Adipose tissue (tissue), 3 donors: ENCODE measurements at regions not wholly inside any gene's neighbourhood (a gene's known extent, or its start where the extent isn't known, plus 50 kb on each side); places are given as distances from the start of the nearest gene placed in this dataset.
"Not testable (repeated sequence)": the region's sequence is repeated elsewhere in the genome, so short reads cannot be mapped to it uniquely, and the experiment has no call there.

Experiments used
- H3K27ac ChIP-seq: one replicate; pipeline ENCODE4 v1.5.1; 2013; ENCODE audit warnings: low read depth, low read length
- WGBS, 3 donors: extraction: QIAGEN DNeasy Blood & Tissue Kit; methylation state at CpG; one replicate each; pipeline ENCODE4 v1.1.7; 2013; 5-methylcytosine and 5-hydroxymethylcytosine counted together
- donor health status: healthy with polysubstance abuse.
- donor health status: Bipolar disorder and iron deficiency.
- donor health status: healthy.

DNA sequence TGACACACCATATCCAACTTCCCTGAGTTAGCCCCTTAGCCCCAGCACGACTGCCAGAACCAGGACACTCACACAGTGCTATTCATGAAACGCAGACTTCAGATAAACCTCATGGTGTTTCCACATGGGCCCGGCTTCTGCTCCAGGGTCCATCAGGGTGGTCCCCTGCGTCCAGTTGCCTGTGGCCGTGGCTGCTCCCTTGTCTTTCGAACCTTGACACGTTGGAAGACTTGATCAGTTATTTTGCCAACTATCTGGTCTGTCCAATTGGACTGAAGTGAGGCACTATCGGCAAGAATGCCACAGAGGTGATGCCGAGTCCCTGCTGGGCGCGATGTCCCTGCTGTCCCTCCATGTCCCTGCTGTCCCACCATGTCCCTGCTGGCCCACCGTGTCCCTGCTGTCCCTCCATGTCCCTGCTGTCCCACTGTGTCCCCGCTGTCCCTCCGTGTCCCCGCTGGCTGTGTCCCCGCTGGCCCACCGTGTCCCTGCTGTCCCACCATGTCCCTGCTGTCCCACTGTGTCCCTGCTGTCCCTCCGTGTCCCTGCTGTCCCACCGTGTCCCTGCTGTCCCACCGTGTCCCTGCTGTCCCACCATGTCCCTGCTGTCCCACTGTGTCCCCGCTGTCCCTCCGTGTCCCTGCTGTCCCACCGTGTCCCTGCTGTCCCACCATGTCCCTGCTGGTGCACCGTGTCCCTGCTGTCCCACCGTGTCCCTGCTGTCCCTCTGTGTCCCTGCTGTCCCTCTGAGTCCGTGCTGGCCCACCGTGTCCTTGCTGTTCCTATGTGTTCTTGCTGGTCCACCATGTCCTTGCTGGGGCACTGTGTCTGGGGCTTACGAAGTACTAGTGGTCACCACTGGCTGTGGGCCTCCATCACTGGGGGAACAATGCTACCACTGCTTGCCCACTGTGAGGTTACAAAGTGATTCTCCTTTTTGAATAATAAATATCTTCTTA, 251.4 kb downstream of the DLL1 start:
- no peak overlapping the region for H3K27ac ChIP-seq
- WGBS, 3 donors, result 85 to 90% (median 86%) methylated on average over 25 to 27 of the region's 28 CpGs

DNA sequence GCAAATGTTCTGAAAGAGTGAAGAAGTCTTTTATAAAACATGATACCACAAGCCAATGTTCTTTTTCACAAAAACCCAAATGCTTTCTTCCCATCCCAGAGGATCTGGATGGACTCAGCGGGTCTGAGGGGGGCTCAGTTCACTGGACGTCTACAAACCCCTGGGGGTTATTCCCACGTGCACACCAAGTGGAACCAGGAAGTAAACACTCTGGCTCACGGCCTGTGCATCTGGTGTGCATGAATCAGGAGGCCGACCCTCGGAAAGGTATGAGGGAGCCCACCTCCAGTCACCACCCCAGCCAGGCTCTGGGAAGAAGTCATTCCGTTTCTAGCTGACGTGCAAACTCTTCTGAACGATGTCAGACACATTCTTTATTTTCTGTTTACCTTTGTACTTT, 252.2 kb downstream of the DLL1 start:
- 54 to 69% (median 67%) methylated on average over 9 of the region's 9 CpGs for WGBS, 3 donors

DNA sequence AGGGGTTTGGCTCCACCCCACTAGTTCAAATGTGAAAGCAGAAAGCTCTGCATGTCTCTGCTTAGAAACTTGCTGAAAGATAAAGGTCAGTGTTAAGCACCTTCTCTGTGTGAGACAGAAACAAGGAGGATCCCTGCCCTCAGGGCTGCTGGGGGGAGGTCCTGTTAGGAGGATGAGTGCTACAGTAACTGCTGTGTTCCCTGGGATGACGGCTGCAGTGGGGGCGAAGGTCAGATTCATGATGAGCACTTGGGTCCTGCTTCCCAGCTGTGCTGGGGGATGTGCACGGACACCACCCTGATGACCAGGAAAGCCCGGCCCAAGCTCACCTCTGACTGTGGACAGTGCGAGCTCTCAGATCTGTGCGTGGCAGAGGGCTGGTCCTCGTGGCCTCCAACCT, 252.6 kb downstream of the DLL1 start:
- WGBS, 3 donors, result 80 to 94% (median 85%) methylated on average over 7 of the region's 7 CpGs
- no peak overlapping the region for H3K27ac ChIP-seq

More for the DNA sequence above, 252.2 kb downstream of the DLL1 start:
- H3K27ac ChIP-seq, result no peak overlapping the region

DNA sequence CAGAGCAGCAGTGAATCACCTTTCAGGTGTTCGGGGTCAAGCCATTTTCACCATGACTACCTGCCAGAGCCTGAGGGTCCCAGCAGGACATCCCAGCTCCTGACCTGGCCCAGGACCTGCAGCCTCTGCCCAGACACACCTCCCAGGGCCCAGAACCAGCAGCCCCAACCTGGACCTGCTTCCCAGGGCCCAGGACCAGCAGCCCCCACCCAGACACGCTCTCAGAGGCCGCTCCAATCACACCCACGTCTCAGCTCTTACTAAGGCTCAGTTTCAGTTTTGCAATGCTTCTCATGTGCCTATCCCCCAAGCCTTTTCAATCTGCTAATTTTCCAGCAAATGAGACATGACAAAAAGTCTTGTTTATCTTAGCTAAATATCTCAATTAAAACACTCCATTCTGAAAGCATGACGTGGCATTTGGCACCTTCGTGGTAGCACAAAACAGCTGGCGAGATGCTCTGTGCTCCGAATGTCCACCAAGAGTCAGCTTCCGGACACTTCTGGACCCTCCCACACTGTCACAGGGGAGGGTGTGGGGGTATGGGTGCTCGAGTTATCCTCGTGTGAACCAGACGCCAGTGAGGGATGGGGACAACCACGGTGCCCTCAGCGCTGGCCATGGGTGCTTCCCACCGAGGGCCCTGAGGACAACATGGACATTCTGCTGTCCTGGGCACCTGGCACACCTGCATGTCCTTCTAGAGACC, 253.2 kb downstream of the DLL1 start:
- WGBS, 3 donors, result 81 to 87% (median 83%) methylated on average over 15 of the region's 15 CpGs
- no peak overlapping the region for H3K27ac ChIP-seq

DNA sequence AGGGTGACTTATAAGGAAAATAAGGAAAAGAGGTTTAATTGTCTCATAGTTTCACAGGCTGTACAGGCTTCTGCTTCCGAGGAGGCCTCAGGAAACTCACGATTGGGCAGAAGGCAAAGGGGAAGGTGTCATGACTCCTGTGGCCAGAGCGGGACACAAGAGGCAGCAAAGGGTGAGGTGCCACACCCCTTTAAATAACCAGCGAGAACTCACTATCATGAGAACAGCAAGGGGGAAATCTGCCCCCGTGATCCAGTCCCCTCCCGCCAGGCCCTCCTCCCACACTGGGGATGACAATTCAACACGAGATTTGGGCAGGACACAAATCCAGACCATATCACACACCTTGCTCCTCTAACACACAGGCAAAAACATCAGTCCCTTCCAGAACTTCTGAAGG, 254.0 kb downstream of the DLL1 start:
- 59 to 85% (median 77%) methylated on average over 7 of the region's 7 CpGs for WGBS, 3 donors
- no peak overlapping the region for H3K27ac ChIP-seq

DNA sequence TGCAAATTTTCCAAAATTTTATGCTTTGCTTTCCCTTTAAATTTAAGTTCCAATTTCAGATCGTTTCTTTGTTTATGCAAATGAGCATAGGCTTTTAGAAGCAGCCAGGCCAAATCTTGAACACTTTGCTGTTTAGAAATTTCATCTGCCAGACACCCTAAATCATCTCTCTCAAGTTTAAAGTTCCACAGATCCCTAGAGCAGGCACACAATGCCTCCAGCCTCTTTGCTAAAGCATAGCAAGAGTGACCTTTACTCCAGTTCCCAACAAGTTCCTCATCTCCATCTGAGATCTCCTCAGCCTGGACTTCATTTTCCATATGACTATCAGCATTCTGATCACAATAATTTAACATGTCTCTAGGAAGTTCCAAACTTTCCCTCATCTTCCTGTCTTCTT, 254.5 kb downstream of the DLL1 start:
- not testable (repeated sequence) for H3K27ac ChIP-seq
- 60 to 78% (median 75%) methylated on average over 1 of the region's 1 CpG for WGBS, 3 donors

DNA sequence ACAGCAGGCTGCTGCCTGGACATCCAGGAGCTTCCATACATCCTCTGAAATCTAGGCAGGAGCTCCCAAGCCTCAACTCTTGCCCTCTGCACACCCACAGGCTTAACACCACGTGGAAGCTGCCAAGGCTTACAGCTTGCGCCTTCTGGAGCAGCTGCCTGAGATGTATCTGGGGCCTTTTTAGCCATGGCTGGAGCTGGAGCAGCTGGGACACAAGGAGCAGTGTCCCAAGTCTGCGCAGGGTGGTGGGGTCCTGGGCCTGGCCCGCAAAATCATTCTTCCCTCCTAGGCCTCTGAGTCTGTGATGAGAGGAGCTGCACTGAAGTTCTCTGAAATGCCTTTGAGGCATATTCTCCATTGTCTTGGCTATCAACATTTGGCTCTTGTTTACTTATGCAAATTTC, 255.0 kb downstream of the DLL1 start:
- H3K27ac ChIP-seq, result no peak overlapping the region
- 82 to 92% (median 83%) methylated on average over 4 of the region's 4 CpGs for WGBS, 3 donors

DNA sequence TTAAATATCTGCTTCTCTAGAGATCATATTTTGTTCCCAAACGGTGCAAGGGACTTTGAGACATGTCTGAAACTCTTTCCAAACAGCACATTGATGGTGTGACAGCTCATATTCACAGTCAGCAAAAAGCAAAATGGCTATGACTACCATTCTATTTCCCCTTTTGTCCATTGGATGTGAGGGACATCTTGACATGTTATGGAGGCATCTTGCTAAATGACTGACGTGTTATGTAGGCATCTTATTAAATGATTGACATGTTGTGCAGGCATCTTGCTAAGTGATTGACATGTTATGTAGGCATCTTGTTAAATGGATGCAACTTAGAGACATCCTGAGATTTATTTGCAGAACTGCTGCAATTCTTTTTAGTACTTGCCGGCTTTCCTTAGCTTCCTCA, 255.8 kb downstream of the DLL1 start:
- WGBS, 3 donors, result 90 to 94% (median 90%) methylated on average over 3 of the region's 3 CpGs
- no peak overlapping the region for H3K27ac ChIP-seq

DNA sequence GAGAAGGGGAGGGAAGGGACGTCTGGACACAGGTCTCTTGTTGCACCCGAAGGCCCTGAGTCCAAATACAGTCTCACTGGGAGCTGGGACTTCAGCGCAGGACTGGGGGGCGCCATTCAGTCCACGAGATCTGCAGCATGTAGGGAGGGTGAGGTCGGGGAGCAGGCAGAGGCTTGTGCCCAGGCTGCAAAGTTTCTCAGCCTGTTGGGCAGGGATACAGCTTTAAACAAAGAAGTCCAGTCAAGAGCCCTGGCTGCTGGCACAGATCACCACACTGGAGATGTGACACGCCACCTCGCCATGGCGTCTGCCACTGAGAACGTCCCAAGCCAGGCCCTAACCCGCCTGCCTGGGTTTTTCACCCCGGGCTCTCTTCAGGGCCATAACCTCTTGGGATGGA, 256.6 kb downstream of the DLL1 start:
- H3K27ac ChIP-seq, result no peak overlapping the region
- 83 to 90% (median 86%) methylated on average over 12 of the region's 12 CpGs for WGBS, 3 donors

DNA sequence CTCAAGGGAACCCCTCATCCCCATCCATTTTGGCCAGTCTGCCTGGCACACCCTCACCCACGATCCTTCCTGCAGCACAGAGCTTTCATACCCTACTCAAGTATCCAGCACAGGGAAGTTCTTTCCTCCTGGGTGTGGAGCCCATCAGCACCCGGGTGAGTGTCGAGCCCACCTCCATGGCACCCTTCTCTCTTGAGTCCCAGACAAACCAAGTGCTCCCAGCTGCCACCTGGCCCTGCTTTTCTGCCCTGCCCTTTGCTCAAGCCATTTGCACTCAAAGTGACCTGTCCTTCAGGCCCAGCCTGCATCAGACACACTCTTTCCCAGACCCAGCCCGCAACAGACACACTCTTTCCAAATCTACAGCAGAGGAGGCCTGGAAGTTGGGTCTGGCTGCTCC, 257.2 kb downstream of the DLL1 start:
- 93 to 98% (median 95%) methylated on average over 4 of the region's 4 CpGs for WGBS, 3 donors
- H3K27ac ChIP-seq, result no peak overlapping the region

DNA sequence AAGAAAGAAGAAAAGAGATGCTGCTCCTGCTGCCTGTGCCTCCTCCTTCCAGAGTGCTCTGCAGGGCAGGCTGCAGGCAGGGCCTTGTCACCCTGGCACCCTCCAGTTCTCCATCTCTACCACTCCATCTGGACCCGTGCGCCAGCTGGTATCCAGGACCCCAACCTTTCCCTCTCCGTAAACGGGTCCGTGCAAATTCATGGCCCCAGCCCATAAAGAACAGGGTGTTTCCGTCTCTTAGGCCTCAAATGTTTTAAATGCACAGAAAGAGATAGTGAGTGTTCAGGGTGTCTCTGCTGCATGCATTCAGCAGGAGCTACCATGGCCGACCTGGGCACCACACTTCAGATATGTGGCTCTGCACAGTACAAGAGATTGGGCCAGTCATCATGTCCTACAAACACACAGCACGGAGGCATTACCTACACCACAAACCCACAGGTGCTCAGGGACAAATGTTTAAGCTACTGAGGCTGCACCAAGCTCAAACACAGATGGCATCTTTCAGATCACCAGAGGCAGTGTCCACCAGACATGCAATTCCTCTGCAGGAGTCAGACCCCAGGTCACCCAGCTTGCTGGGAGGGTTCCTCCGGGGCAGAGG, 258.1 kb downstream of the DLL1 start:
- 93 to 98% (median 96%) methylated on average over 9 of the region's 9 CpGs for WGBS, 3 donors
- no peak overlapping the region for H3K27ac ChIP-seq

DNA sequence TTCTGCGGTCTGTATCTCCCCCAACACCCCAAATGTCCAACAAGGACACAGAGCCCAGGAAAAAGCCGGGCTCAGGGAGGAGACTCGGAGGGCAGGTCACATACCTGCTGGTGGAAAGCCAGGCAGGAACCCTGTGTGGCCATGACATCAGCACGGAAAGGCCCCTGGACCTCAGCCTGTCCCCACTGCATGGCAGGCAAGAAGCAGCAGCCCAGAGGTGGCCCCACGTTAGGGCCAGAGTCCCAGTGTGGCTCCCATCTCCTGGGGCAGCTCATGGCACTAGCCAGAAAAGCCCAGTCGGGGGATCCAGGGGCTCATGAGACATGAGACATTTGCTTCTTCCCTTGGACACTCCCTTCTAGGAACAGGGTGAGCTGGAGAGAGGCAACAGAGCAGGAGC, 258.7 kb downstream of the DLL1 start:
- 91 to 95% (median 92%) methylated on average over 6 of the region's 6 CpGs for WGBS, 3 donors
- no peak overlapping the region for H3K27ac ChIP-seq

DNA sequence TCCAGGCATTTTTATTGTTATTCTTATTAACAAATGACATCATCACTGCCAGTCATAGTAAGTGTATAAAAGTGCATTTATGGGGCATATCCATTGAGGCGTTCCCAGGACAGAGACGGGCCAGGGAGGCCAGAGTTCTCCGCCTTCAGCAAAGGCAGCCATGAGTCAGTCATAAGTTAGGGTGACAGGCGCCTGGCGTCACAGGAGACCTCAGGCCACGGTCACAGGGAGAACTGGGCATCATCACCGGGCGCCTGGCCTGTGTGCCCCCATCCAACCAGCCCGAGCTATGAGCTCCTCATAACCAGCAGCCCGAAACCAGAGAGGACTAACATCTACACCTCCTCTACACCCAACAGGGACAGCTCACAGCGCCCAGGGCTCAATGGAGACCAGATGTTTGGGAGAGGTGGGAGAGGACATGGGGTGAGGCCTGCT, 259.2 kb downstream of the DLL1 start:
- WGBS, 3 donors, result 88 to 95% (median 93%) methylated on average over 11 of the region's 11 CpGs
- no peak overlapping the region for H3K27ac ChIP-seq

DNA sequence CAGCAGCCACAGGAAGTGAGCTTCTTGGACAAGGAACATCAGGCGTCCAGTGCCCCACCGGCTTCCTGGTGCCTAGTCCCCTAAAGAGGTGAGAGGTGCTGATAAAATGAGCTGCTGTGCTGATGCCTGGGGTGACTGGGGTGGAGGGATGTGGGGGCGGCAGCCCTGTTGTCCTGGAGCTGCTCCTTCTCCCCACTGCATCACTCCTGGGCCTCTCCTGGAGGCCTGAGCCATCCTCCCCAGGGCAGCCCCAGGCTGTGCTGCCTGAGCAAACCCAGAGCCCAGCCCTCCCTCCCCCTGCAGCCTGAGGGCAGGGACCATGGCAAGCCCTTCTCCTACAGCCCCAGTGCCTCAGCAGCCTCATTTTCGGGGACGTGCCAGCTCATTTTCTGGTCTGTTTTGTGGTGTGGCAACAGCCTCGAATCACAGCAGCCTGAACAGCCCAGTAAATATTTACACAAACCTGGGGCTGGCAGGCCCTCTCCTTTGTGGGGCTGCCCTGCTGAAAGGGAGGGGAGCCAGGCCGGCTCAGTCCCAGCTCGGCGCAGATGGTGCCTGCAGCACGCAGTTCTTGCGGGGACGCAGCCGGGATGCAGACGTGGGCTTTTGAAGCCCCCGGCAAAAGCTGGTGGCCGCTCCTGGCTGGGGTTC, 259.9 kb downstream of the DLL1 start:
- no peak overlapping the region for H3K27ac ChIP-seq
- 47 to 90% (median 75%) methylated on average over 16 of the region's 16 CpGs for WGBS, 3 donors

DNA sequence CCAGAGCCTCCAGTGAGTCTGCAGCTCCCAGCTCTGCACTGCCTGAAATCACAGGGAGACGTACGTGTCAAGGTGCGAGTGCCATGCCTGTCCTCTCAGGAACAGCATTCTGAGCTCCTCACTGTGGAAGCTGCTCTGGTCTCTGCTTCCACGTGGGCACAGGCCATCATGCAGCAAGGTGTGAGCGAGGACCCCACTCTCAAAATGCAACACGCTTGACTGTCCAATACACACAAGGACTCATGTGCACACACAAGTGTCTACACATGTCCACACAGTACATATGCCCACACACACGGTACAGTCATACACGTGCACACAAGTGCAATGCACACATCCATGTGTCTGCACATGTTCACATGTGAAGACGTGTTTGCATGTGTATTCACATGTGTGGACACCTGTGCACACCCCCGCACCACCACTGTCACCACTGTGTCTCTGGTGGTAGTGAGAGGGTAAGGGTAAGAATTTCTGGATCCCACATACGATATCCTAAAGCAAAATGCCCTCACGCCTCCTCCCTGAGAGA, 260.5 kb downstream of the DLL1 start:
- 80 to 88% (median 85%) methylated on average over 12 of the region's 12 CpGs for WGBS, 3 donors
- no peak overlapping the region for H3K27ac ChIP-seq

DNA sequence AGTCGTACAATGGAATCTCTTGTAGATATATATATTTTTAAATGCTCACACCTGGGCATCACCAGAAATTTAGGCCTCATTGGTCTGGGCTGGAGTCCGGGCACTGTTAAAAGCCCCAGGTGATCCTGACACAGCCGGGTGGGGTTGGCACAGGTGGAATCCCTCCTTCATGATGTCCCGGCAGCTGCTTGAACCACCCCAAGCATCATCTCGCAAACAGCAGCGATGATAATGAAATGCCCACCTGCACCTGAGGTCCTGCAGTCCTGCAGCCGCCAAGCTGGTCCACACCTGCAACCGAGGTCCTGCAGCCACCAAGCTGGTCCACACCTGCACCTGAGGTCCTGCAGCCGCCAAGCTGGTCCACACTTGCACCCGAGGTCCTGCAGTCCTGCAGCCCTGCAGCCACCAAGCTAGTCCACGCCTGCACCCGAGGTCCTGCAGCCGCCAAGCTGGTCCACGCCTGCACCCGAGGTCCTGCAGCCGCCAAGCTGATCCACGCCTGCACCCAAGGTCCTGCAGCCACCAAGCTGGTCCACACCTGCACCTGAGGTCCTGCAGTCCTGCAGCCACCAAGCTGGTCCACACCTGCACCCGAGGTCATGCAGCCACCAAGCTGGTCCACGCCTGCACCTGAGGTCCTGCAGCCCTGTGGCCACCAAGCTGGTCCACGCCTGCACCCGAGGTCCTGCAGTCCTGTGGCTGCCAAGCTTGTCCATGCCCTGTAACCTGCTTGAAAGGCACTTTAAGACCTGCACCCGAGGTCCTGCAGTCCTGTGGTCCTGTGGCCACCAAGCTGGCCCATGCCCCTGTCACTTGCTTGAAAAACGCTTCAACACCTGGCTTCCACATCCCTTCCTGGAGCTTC, 261.2 kb downstream of the DLL1 start:
- H3K27ac ChIP-seq, result no peak overlapping the region
- WGBS, 3 donors, result 84 to 88% (median 84%) methylated on average over 23 of the region's 23 CpGs

DNA sequence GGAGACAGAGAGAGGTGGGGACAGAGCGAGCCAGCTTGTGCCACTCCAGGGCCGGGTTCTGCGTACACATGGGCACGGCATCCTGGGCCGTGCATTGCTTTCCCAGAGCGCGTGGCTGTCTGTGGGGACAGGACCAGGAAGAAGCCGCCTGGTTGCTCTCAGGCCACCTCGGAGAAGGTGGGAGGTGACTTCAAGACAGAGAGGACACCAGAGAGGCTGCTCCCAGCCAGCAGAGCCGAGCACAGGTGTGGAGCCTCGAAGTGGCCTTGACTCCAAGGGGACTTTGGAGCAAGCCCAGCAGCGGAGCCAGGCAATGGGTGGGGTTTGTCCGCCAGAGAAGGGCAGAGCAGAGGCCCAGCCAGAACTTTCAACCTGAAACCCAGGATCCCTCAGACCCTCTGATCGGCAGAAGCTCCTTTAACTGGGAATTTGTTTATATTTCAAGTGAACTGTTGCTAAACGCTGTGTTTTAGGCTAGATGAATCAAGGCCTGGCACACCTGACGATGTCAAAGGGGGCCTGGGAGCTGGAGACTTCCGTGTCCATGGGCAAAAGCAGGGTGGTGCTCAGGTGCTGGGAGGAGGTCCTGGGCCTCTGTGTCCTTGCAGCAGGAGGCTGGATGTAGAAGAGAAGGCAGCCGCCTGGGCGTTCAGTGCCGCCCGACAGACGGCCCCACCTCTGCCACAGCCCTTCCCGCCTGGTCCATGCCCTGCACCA, 262.1 kb downstream of the DLL1 start:
- WGBS, 3 donors, result 76 to 87% (median 83%) methylated on average over 23 of the region's 23 CpGs
- H3K27ac ChIP-seq, result no peak overlapping the region
